SK-N-SH (cell line): ENCODE measurements at regions not wholly inside any gene's neighbourhood (a gene's known extent, or its start where the extent isn't known, plus 50 kb on each side); places are given as distances from the start of the nearest gene placed in this dataset.

ENCODE experiments used
- CTCF ChIA-PET: fragments of 300-600, 350-600 bp; formaldehyde crosslinking; extraction: SDS; loops from one replicate; lab custom pipeline; 2021; lab: Yijun Ruan, JAX
- POLR2A ChIA-PET: fragments of 350-600 bp; sonication (Branson Sonifier 250); formaldehyde crosslinking; extraction: SDS; loops from one replicate; lab custom pipeline; 2020; ENCODE audit warnings: antibody characterized with exemption, inconsistent platforms; lab: Yijun Ruan, JAX
- DNase-seq: peaks from one replicate; pipeline ENCODE4 v3.0.0; 2012
- H2AFZ ChIP-seq: fragments of 200-600 bp; sonication (generic); 2 replicates; pipeline ENCODE4 v1.8.1; 2016; ENCODE audit warnings: antibody characterized with exemption, mild to moderate bottlenecking, low read depth
- H3F3A ChIP-seq: fragments of 200-600 bp; sonication (generic); replicated peaks from 2 replicates; pipeline ENCODE3; 2016; ENCODE audit warnings: antibody characterized with exemption, mild to moderate bottlenecking; ENCODE audit not compliant: insufficient read depth
- H3K27ac ChIP-seq, 2 experiments: fragments of 200-500 bp in 1 of 2; fragments of 200-600 bp in 1 of 2; sonication (Bioruptor generic) in 1 of 2; sonication (generic), shearing (Covaris generic) in 1 of 2; 2 replicates each; pipeline versions ENCODE4 v1.5.1 to v1.6.1; 2014 to 2016; ENCODE audit warnings: low read depth in 2 of 2, inconsistent platforms in 1 of 2, low read length in 1 of 2, mild to moderate bottlenecking in 1 of 2, mixed read lengths in 1 of 2
- H3K27me3 ChIP-seq: fragments of 200-600 bp; sonication (generic), shearing (Covaris generic); 2 replicates; pipeline ENCODE4 v1.6.1; 2016; ENCODE audit warnings: mixed run types; ENCODE audit not compliant: insufficient read depth
- H3K36me3 ChIP-seq, 2 experiments: fragments of 200-500 bp in 1 of 2; fragments of 200-600 bp in 1 of 2; sonication (Bioruptor generic) in 1 of 2; sonication (generic) in 1 of 2; replicated peaks in 1 of 2; 2 replicates each; pipeline versions ENCODE3 to v1.5.1; 2014 to 2016; ENCODE audit warnings: low read length in 1 of 2, mild to moderate bottlenecking in 1 of 2; ENCODE audit not compliant: insufficient read depth in 2 of 2, control insufficient read depth in 1 of 2
- H3K4me1 ChIP-seq, 2 experiments: fragments of 200-500 bp in 1 of 2; fragments of 200-600 bp in 1 of 2; sonication (Bioruptor generic) in 1 of 2; sonication (generic), shearing (Covaris generic) in 1 of 2; 2 replicates each; pipeline versions ENCODE4 v1.5.1 to v1.6.1; 2014 to 2016; ENCODE audit warnings: low read depth in 1 of 2, low read length in 1 of 2, mixed run types in 1 of 2; ENCODE audit not compliant: insufficient read depth in 2 of 2, control insufficient read depth in 1 of 2
- H3K4me2 ChIP-seq: fragments of 200-600 bp; sonication (generic), shearing (Covaris generic); 2 replicates; pipeline ENCODE4 v1.6.1; 2017; ENCODE audit warnings: mixed run types
- H3K4me3 ChIP-seq, 2 experiments: fragments of 200-500 bp in 1 of 2; fragments of 200-600 bp in 1 of 2; sonication (Bioruptor generic) in 1 of 2; sonication (generic), shearing (Covaris generic) in 1 of 2; 2 replicates each; pipeline versions ENCODE4 v1.5.1 to v1.8.1; 2014 to 2016; ENCODE audit warnings: low read depth in 2 of 2, inconsistent platforms in 1 of 2, low read length in 1 of 2, mild to moderate bottlenecking in 1 of 2, mixed read lengths in 1 of 2, moderate library complexity in 1 of 2
- H3K79me2 ChIP-seq: fragments of 200-600 bp; sonication (generic); 2 replicates; pipeline ENCODE4 v1.8.1; 2017; ENCODE audit warnings: mild to moderate bottlenecking; ENCODE audit not compliant: insufficient read depth
- H3K9ac ChIP-seq: fragments of 200-600 bp; sonication (generic); 2 replicates; pipeline ENCODE4 v1.6.1; 2017; ENCODE audit warnings: mixed run types
- H3K9me2 ChIP-seq: fragments of 200-600 bp; sonication (generic); 2 replicates; pipeline ENCODE4 v1.6.1; 2017; ENCODE audit warnings: mixed run types
- H3K9me3 ChIP-seq: fragments of 200-600 bp; sonication (generic); 2 replicates; pipeline ENCODE4 v1.6.1; 2017; ENCODE audit warnings: mixed run types, mild to moderate bottlenecking, moderate library complexity
- H4K20me1 ChIP-seq: fragments of 200-600 bp; sonication (generic); 2 replicates; pipeline ENCODE4 v1.6.1; 2017; ENCODE audit warnings: mild to moderate bottlenecking, mixed run types; ENCODE audit not compliant: insufficient read depth
- CHD2 ChIP-seq: fragments of 150-350 bp; IDR thresholded peaks from 2 replicates; pipeline ENCODE4 v1.6.1; 2018; ENCODE audit warnings: low read length; ENCODE audit not compliant: partially characterized antibody
- EZH2phosphoT487 ChIP-seq: fragments of 200-600 bp; sonication (generic); IDR thresholded peaks from 2 replicates; pipeline ENCODE4 v1.6.1; 2017; ENCODE audit warnings: low read depth, mixed run types, mild to moderate bottlenecking, antibody characterized with exemption, moderate library complexity, borderline replicate concordance
- GABPA ChIP-seq: IDR thresholded peaks from 2 replicates; pipeline ENCODE4 v1.4.0; 2012; ENCODE audit warnings: low read depth, mild to moderate bottlenecking
- GATA2 ChIP-seq: sonication (generic); formaldehyde crosslinking; IDR thresholded peaks from 2 replicates; pipeline ENCODE4 v1.5.0; 2020; ENCODE audit warnings: mild to moderate bottlenecking, missing genetic modification reagents
- JUND ChIP-seq: IDR thresholded peaks from 2 replicates; pipeline ENCODE4 v1.4.0; 2012
- RAD21 ChIP-seq: IDR thresholded peaks from 2 replicates; pipeline ENCODE4 v1.6.1; 2012; ENCODE audit warnings: mild to moderate bottlenecking, low read length
- RCOR1 ChIP-seq: fragments of 150-350 bp; IDR thresholded peaks from 2 replicates; pipeline ENCODE4 v1.6.1; 2017; ENCODE audit warnings: antibody characterized with exemption, low read length
- RXRA ChIP-seq: IDR thresholded peaks from 2 replicates; pipeline ENCODE4 v1.4.0; 2012; ENCODE audit warnings: low read depth, mild to moderate bottlenecking, borderline replicate concordance
- SIN3A ChIP-seq: IDR thresholded peaks from 2 replicates; pipeline ENCODE4 v1.6.1; 2012; ENCODE audit warnings: low read depth, mild to moderate bottlenecking, low read length, moderate library complexity, borderline replicate concordance
- TEAD4 ChIP-seq: IDR thresholded peaks from 2 replicates; pipeline ENCODE4 v1.4.0; 2012; ENCODE audit warnings: mild to moderate bottlenecking, borderline replicate concordance; ENCODE audit not compliant: insufficient read depth
- YY1 ChIP-seq: IDR thresholded peaks from 2 replicates; pipeline ENCODE4 v1.4.0; 2012; ENCODE audit warnings: low read depth, mild to moderate bottlenecking
- WGBS: methylation state at CpG from one replicate; pipeline ENCODE4 v1.1.6; 2017; ENCODE audit warnings: low lambda C conversion rate; 5-methylcytosine and 5-hydroxymethylcytosine counted together
- TF ChIP-seq, protein P1 (sequence below): fragments of 200-600 bp; sonication (generic); IDR thresholded peaks from 2 replicates; pipeline ENCODE4 v1.6.1; 2017; ENCODE audit warnings: antibody characterized with exemption, mild to moderate bottlenecking, moderate library complexity
- TF ChIP-seq, protein P2 (sequence below): fragments of 150-350 bp; IDR thresholded peaks from 2 replicates; pipeline ENCODE4 v1.6.1; 2016; ENCODE audit warnings: mild to moderate bottlenecking, low read depth, low read length
- TF ChIP-seq, protein P3 (sequence below): fragments of 150-350 bp; IDR thresholded peaks from 2 replicates; pipeline ENCODE4 v1.6.1; 2017; ENCODE audit warnings: antibody characterized with exemption, low read length, low read depth, borderline replicate concordance
- TF ChIP-seq, protein P4 (sequence below): IDR thresholded peaks from 2 replicates; pipeline ENCODE4 v1.6.1; 2012; ENCODE audit warnings: mild to moderate bottlenecking, low read depth, low read length, moderate library complexity
- TF ChIP-seq, protein P5 (sequence below): IDR thresholded peaks from 2 replicates; pipeline ENCODE4 v1.4.0; 2012; ENCODE audit warnings: low read depth

DNA sequence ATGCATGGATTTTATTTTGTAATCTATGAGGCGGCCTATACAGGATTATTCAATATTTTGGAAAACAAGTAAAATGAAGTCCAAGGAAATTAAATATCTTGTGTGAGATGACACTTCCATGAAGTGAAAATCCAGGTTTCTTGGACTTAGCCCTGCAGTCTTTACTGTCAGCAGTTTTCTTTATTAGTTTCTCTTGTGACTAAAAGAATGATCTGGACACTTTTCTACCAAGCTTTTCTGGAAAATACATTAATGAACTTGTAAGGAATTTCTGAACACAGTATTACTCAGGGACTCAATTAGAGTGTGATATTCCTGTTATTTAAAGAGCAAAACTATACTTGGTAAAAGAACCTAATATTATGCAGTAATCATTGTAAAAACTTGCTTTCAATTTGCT, 610.4 kb upstream of the SLC8A1 start:
- no peaks in the 10 kb centered on the region for H3K36me3 ChIP-seq
- ChIA-PET POLR2A (no interaction called here), CTCF (no interaction called here)
- H3F3A ChIP-seq, result no peaks in the 10 kb centered on the region
- no peaks in the 10 kb centered on the region for H3K4me1 ChIP-seq
- WGBS, result 42% methylated on average over 1 of the region's 1 CpG
- no peak overlapping the region for H3K9ac ChIP-seq
- H3K9me3 ChIP-seq, result no peaks in the 10 kb centered on the region
- H3K9me2 ChIP-seq, result no peaks in the 10 kb centered on the region
- no peaks in the 10 kb centered on the region for H4K20me1 ChIP-seq
- no peak overlapping the region for H3K4me2 ChIP-seq
- H3K79me2 ChIP-seq, result no peaks in the 10 kb centered on the region
- H3K27ac ChIP-seq, result no peak overlapping the region
- DNase-seq, result no peak
- no peaks in the 10 kb centered on the region for H3K27me3 ChIP-seq
- H3K4me3 ChIP-seq, result no peak overlapping the region
- TF ChIP-seq, protein P1, sequence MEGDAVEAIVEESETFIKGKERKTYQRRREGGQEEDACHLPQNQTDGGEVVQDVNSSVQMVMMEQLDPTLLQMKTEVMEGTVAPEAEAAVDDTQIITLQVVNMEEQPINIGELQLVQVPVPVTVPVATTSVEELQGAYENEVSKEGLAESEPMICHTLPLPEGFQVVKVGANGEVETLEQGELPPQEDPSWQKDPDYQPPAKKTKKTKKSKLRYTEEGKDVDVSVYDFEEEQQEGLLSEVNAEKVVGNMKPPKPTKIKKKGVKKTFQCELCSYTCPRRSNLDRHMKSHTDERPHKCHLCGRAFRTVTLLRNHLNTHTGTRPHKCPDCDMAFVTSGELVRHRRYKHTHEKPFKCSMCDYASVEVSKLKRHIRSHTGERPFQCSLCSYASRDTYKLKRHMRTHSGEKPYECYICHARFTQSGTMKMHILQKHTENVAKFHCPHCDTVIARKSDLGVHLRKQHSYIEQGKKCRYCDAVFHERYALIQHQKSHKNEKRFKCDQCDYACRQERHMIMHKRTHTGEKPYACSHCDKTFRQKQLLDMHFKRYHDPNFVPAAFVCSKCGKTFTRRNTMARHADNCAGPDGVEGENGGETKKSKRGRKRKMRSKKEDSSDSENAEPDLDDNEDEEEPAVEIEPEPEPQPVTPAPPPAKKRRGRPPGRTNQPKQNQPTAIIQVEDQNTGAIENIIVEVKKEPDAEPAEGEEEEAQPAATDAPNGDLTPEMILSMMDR, result no peak
- TF ChIP-seq, protein P2, sequence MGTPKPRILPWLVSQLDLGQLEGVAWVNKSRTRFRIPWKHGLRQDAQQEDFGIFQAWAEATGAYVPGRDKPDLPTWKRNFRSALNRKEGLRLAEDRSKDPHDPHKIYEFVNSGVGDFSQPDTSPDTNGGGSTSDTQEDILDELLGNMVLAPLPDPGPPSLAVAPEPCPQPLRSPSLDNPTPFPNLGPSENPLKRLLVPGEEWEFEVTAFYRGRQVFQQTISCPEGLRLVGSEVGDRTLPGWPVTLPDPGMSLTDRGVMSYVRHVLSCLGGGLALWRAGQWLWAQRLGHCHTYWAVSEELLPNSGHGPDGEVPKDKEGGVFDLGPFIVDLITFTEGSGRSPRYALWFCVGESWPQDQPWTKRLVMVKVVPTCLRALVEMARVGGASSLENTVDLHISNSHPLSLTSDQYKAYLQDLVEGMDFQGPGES, result no peak
- TF ChIP-seq SIN3A, result no peak
- no peak for TF ChIP-seq TEAD4
- no peak for TF ChIP-seq EZH2phosphoT487
- H2AFZ ChIP-seq, result no peak overlapping the region

DNA sequence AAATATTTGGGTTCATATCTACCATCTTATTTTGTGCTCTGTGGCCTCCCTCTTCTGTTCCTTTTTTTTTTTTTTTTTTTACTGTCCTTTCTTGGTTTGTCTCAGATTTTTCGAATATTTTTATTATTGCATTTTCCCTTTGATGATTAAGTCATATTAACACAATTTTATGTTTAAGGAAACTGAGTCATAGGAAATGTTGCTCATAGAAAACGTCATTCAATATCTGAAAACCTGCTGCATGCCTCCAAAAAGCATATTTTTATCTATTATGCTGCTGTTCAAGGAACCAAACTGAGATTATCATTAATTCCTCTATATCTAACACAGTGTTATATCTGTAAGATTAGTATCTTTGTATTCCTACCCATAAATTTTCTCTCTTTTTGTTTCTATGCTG, 614.3 kb upstream of the SLC8A1 start:
- Histone ChIP-seq H3K27me3 (no peaks in the 10 kb centered on the region), H3K9me3 (no peaks in the 10 kb centered on the region), H3K9ac (no peak overlapping the region), H3K79me2 (no peaks in the 10 kb centered on the region), H3F3A (no peaks in the 10 kb centered on the region), H4K20me1 (no peaks in the 10 kb centered on the region), H3K4me3 (no peak overlapping the region), H3K36me3 (no peaks in the 10 kb centered on the region), H3K9me2 (no peaks in the 10 kb centered on the region), H3K27ac (no peak overlapping the region), H3K4me2 (no peak overlapping the region), H2AFZ (no peak overlapping the region), H3K4me1 (no peaks in the 10 kb centered on the region)
- ChIA-PET CTCF (no interaction called here), POLR2A (no interaction called here)
- no peak for TF ChIP-seq RCOR1
- TF ChIP-seq JUND, result no peak
- no peak for TF ChIP-seq CHD2
- no peak for TF ChIP-seq YY1
- TF ChIP-seq, protein P3, sequence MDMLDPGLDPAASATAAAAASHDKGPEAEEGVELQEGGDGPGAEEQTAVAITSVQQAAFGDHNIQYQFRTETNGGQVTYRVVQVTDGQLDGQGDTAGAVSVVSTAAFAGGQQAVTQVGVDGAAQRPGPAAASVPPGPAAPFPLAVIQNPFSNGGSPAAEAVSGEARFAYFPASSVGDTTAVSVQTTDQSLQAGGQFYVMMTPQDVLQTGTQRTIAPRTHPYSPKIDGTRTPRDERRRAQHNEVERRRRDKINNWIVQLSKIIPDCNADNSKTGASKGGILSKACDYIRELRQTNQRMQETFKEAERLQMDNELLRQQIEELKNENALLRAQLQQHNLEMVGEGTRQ, result no peak
- no peak for TF ChIP-seq SIN3A
- TF ChIP-seq GABPA, result no peak
- TF ChIP-seq GATA2 (CRISPR knock-in tag), result no peak
- no peak for TF ChIP-seq RXRA
- TF ChIP-seq, protein P4, sequence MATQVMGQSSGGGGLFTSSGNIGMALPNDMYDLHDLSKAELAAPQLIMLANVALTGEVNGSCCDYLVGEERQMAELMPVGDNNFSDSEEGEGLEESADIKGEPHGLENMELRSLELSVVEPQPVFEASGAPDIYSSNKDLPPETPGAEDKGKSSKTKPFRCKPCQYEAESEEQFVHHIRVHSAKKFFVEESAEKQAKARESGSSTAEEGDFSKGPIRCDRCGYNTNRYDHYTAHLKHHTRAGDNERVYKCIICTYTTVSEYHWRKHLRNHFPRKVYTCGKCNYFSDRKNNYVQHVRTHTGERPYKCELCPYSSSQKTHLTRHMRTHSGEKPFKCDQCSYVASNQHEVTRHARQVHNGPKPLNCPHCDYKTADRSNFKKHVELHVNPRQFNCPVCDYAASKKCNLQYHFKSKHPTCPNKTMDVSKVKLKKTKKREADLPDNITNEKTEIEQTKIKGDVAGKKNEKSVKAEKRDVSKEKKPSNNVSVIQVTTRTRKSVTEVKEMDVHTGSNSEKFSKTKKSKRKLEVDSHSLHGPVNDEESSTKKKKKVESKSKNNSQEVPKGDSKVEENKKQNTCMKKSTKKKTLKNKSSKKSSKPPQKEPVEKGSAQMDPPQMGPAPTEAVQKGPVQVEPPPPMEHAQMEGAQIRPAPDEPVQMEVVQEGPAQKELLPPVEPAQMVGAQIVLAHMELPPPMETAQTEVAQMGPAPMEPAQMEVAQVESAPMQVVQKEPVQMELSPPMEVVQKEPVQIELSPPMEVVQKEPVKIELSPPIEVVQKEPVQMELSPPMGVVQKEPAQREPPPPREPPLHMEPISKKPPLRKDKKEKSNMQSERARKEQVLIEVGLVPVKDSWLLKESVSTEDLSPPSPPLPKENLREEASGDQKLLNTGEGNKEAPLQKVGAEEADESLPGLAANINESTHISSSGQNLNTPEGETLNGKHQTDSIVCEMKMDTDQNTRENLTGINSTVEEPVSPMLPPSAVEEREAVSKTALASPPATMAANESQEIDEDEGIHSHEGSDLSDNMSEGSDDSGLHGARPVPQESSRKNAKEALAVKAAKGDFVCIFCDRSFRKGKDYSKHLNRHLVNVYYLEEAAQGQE, result no peak
- TF ChIP-seq RAD21, result no peak
- TF ChIP-seq, protein P5, sequence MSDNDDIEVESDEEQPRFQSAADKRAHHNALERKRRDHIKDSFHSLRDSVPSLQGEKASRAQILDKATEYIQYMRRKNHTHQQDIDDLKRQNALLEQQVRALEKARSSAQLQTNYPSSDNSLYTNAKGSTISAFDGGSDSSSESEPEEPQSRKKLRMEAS, result no peak
- WGBS, result 12% methylated on average over 2 of the region's 2 CpGs
- no peak for DNase-seq
